Heart right ventricle (tissue), 16 donors: ENCODE measurements at regions not wholly inside any gene's neighbourhood (a gene's known extent, or its start where the extent isn't known, plus 50 kb on each side); places are given as distances from the start of the nearest gene placed in this dataset.

Experiments used
- ATAC-seq, 8 donors: fragments of 200-7000 bp; cut with Tn5 transposase; one replicate each; pipeline ENCODE4 v1.9.1; 2020; ENCODE audit warnings: mild to moderate bottlenecking in 8 of 8, moderate library complexity in 8 of 8, moderate number of reproducible peaks in 1 of 8
- DNase-seq, 2 donors: peaks; one replicate each; pipeline ENCODE4 v3.0.0-alpha.2; 2020
- H3K27ac ChIP-seq, 10 donors: fragments of 200-600 bp; sonication (generic) in 2 of 10; one replicate each; pipeline versions ENCODE4 v1.5.0 to v1.8.0; 2020 to 2022; ENCODE audit warnings: mild to moderate bottlenecking in 3 of 10
- H3K27me3 ChIP-seq, 7 donors: fragments of 200-600 bp; one replicate each; pipeline ENCODE4 v1.8.0; 2021 to 2022; ENCODE audit warnings: mild to moderate bottlenecking in 2 of 7
- H3K36me3 ChIP-seq, 9 donors: fragments of 200-600 bp; sonication (generic) in 1 of 9; one replicate each; pipeline versions ENCODE4 v1.5.0 to v1.8.0; 2020 to 2022; ENCODE audit warnings: mild to moderate bottlenecking in 2 of 9
- H3K4me1 ChIP-seq, 9 donors: fragments of 200-600 bp; sonication (generic) in 1 of 9; one replicate each; pipeline versions ENCODE4 v1.5.0 to v1.8.0; 2020 to 2022; ENCODE audit warnings: mild to moderate bottlenecking in 4 of 9
- H3K4me3 ChIP-seq, 10 donors: fragments of 200-600 bp; sonication (generic) in 2 of 10; one replicate each; pipeline versions ENCODE4 v1.5.0 to v1.8.0; 2020 to 2022; ENCODE audit warnings: mild to moderate bottlenecking in 7 of 10, moderate library complexity in 2 of 10
- H3K9me3 ChIP-seq, 11 donors: fragments of 200-600 bp in 10 of 11; sonication (generic) in 2 of 11; one replicate each; pipeline versions ENCODE4 v1.5.0 to v1.8.0; 2013 to 2022; ENCODE audit warnings: mild to moderate bottlenecking in 2 of 11, control low read depth in 1 of 11, moderate library complexity in 1 of 11
- CTCF ChIP-seq, 9 donors: fragments of 200-600 bp; sonication (generic) in 2 of 9; IDR thresholded peaks; one replicate each; pipeline versions ENCODE4 v1.5.0 to v1.8.0; 2021 to 2022; ENCODE audit warnings: antibody characterized with exemption in 9 of 9, mild to moderate bottlenecking in 5 of 9, moderate library complexity in 1 of 9
- WGBS, 2 donors: extraction: QIAGEN DNeasy Blood & Tissue Kit; methylation state at CpG; one replicate each; pipeline ENCODE4 v1.1.7; 2013; ENCODE audit warnings: inconsistent platforms in 1 of 2; 5-methylcytosine and 5-hydroxymethylcytosine counted together
- intact Hi-C, 10 donors: fragments of 100-400 bp; cut with DNase I; formaldehyde crosslinking; loops; one replicate each; pipeline versions ENCODE4 v1.11.1 to v1.14.2; 2022
- donor health status: Arrhythmogenic right ventricular cardiomyopathy.
- donor health status: ischemic (EF 13 %, LVEDD 7.1; RV severe dilation, severe dysfunction).
- donor health status: healthy with polysubstance abuse.
- donor health status: DM: no; HTN: yes; CAD: no.
- donor health status: DM: no; HTN: no; CAD: no.
- donor health status: ischemic (EF 25% LVEDD 6.9; RV normal size, moderate dysfunction).
- donor health status: ischemic (EF 25% LVEDD 5.7; RV mildly dilated, moderate dysfunction).
- donor health status: healthy.
- donor health status: DM: yes; HTN: yes; CAD: no.
- donor health status: Ischemic cardiomyopathy.
- donor health status: ischemic (EF 35%, LVEDD 5.7; RV mildly dilated, moderate dysfunction).
- donor health status: nonischemic (EF 11% LVEDD 7.7; RV severe dilation, severe dysfunction).
- donor health status: DM: yes; HTN: yes; CAD: no.
- donor health status: PGD.
- donor health status: ischemic (EF 29% LVEDD 5.4; RV normal size, mild dysfunction).
- donor health status: nonischemic (EF 23%, LVEDD 6.1; RV moderate dilation, normal function).

- 61 to 65% methylated on average over 5 of the region's 5 CpGs for WGBS, 2 donors
- ATAC-seq (no peak), DNase-seq (no peak)
- H3K36me3 ChIP-seq, result no peaks in the 10 kb centered on the region
- intact Hi-C loops, result no loop called here
- peaks cover 0 to 15% (median 0%) of the 10 kb centered on the region in 7 donors for H3K27me3 ChIP-seq
- H3K4me3 ChIP-seq, result no peak overlapping the region
- H3K9me3 ChIP-seq, result peaks cover 0 to 5% (median 0%) of the 10 kb centered on the region in 11 donors
- no peak for TF ChIP-seq CTCF (IDR thresholded peaks at IDR 0.05)
- no peaks in the 10 kb centered on the region for H3K4me1 ChIP-seq
- no peak overlapping the region for H3K27ac ChIP-seq
Measured at GRCh38 chr15:31934821-31935220, 95.5 kb upstream of the CHRNA7 start.

GRCh38 chr15:31953478-31953877 lies 76.8 kb upstream of the CHRNA7 start:
- intact Hi-C loops, result no loop called here
- Histone ChIP-seq H3K4me1 (no peaks in the 10 kb centered on the region), H3K4me3 (no peak overlapping the region), H3K36me3 (no peaks in the 10 kb centered on the region), H3K9me3 (peaks cover 0 to 24% (median 4%) of the 10 kb centered on the region in 11 donors), H3K27me3 (peaks cover 0 to 23% (median 10%) of the 10 kb centered on the region in 7 donors), H3K27ac (no peak overlapping the region)
- 60 to 63% methylated on average over 4 of the region's 4 CpGs for WGBS, 2 donors
- no peak for ATAC-seq
- no peak for TF ChIP-seq CTCF (IDR thresholded peaks at IDR 0.05)
- no peak for DNase-seq

- Histone ChIP-seq H3K27me3 (peaks cover 0 to 23% (median 10%) of the 10 kb centered on the region in 7 donors), H3K4me3 (no peak overlapping the region), H3K36me3 (no peaks in the 10 kb centered on the region), H3K9me3 (peaks cover 0 to 35% (median 12%) of the 10 kb centered on the region in 11 donors), H3K4me1 (no peaks in the 10 kb centered on the region), H3K27ac (no peak overlapping the region)
- no peak for TF ChIP-seq CTCF (IDR thresholded peaks at IDR 0.05)
- no peak for DNase-seq
- intact Hi-C loops, result no loop called here
- WGBS, 2 donors, result 67 to 70% methylated on average over 8 of the region's 8 CpGs
- ATAC-seq, result no peak
Measured at GRCh38 chr15:31954374-31955172, 75.7 kb upstream of the CHRNA7 start.

GRCh38 chr15:31955734-31956133 lies 74.6 kb upstream of the CHRNA7 start:
- TF ChIP-seq CTCF (IDR thresholded peaks at IDR 0.05), result no peak
- Histone ChIP-seq H3K27ac (no peak overlapping the region), H3K27me3 (peaks cover 0 to 23% (median 10%) of the 10 kb centered on the region in 7 donors), H3K4me1 (no peaks in the 10 kb centered on the region), H3K36me3 (no peaks in the 10 kb centered on the region), H3K9me3 (peaks cover 0 to 47% (median 17%) of the 10 kb centered on the region in 11 donors), H3K4me3 (no peak overlapping the region)
- 32 to 53% methylated on average over 1 of the region's 1 CpG for WGBS, 2 donors
- no peak for ATAC-seq
- no peak for DNase-seq
- intact Hi-C loops, result no loop called here
